RWPE2 (cell line): ENCODE measurements at regions not wholly inside any gene's neighbourhood (a gene's known extent, or its start where the extent isn't known, plus 50 kb on each side); places are given as distances from the start of the nearest gene placed in this dataset.

Experiments
- ATAC-seq: fragments of 200-7000 bp; cut with Tn5 transposase; 3 replicates; pipeline ENCODE4 v1.9.1; 2021; ENCODE audit warnings: low read depth
- DNase-seq: peaks from one replicate; pipeline ENCODE4 v3.0.0-alpha.2; 2020; ENCODE audit warnings: low spot score
- H3K27ac ChIP-seq: fragments of 450-650 bp; 2 replicates; pipeline ENCODE4 v1.5.1; 2017; ENCODE audit warnings: mild to moderate bottlenecking; ENCODE audit not compliant: poor library complexity, severe bottlenecking
- H3K27me3 ChIP-seq: fragments of 250-450 bp; sonication (Bioruptor Pico); 2 replicates; pipeline ENCODE4 v1.5.1; 2021; ENCODE audit warnings: mild to moderate bottlenecking, moderate library complexity; ENCODE audit not compliant: insufficient read depth, poor library complexity, severe bottlenecking
- H3K36me3 ChIP-seq: fragments of 250-450 bp; sonication (Bioruptor Pico); 2 replicates; pipeline ENCODE4 v1.5.1; 2020; ENCODE audit warnings: low read depth, mild to moderate bottlenecking, moderate library complexity
- H3K4me1 ChIP-seq: fragments of 250-450 bp; sonication (Bioruptor Pico); 2 replicates; pipeline ENCODE4 v1.5.1; 2021; ENCODE audit warnings: mild to moderate bottlenecking, moderate library complexity; ENCODE audit not compliant: insufficient read depth, poor library complexity, severe bottlenecking
- H3K4me3 ChIP-seq: fragments of 250-450 bp; sonication (Bioruptor Pico); 2 replicates; pipeline ENCODE4 v1.5.1; 2021; ENCODE audit warnings: mild to moderate bottlenecking, moderate library complexity; ENCODE audit not compliant: severe bottlenecking
- H3K9me3 ChIP-seq: fragments of 250-450 bp; sonication (Bioruptor Pico); 2 replicates; pipeline ENCODE4 v1.5.1; 2021; ENCODE audit warnings: mild to moderate bottlenecking, moderate library complexity; ENCODE audit not compliant: severe bottlenecking
- CTCF ChIP-seq: fragments of 450-650 bp; IDR thresholded peaks from one replicate; pipeline ENCODE4 v1.5.1; 2017; ENCODE audit warnings: mild to moderate bottlenecking, moderate library complexity; ENCODE audit not compliant: poor library complexity, severe bottlenecking

- H3K4me1 ChIP-seq, result no peaks in the 10 kb centered on the region
- H3K4me3 ChIP-seq, result no peak overlapping the region
- no peaks in the 10 kb centered on the region for H3K36me3 ChIP-seq
- no peak for DNase-seq
- no peak for ATAC-seq
- no peaks in the 10 kb centered on the region for H3K9me3 ChIP-seq
- no peaks in the 10 kb centered on the region for H3K27me3 ChIP-seq
- H3K27ac ChIP-seq, result no peak overlapping the region
- TF ChIP-seq CTCF, result no peak
Measured at GRCh38 chr13:97901716-97902115, 51.8 kb upstream of the IPO5 start.
